HEK293 (cell line): ENCODE measurements at regions not wholly inside any gene's neighbourhood (a gene's known extent, or its start where the extent isn't known, plus 50 kb on each side); places are given as distances from the start of the nearest gene placed in this dataset.

Source experiments
- CTCF ChIA-PET: fragments of 350-600 bp; formaldehyde crosslinking; extraction: SDS; loops from one replicate; lab custom pipeline; 2021; ENCODE audit warnings: antibody characterized with exemption; lab: Yijun Ruan, JAX
- POLR2A ChIA-PET: fragments of 300-600 bp; formaldehyde crosslinking; extraction: SDS; loops from one replicate; lab custom pipeline; 2020; ENCODE audit warnings: antibody characterized with exemption, inconsistent platforms; lab: Yijun Ruan, JAX
- H3K27ac ChIP-seq: fragments of 200-500 bp; sonication (Bioruptor generic); 2 replicates; pipeline ENCODE4 v1.5.1; 2014; ENCODE audit warnings: low read depth, low read length, control low read depth, inconsistent platforms; ENCODE audit errors: extremely low read depth
- H3K36me3 ChIP-seq, 2 experiments: fragments of 200-500 bp in 1 of 2; sonication (Bioruptor generic) in 1 of 2; 1 replicate in 1 of 2; 2 replicates in 1 of 2; pipeline ENCODE4 v1.5.1; 2014 to 2017; ENCODE audit warnings: inconsistent platforms in 2 of 2, low read length in 2 of 2; ENCODE audit not compliant: control insufficient read depth in 2 of 2, insufficient read depth in 1 of 2
- H3K4me1 ChIP-seq: fragments of 200-500 bp; sonication (Bioruptor generic); 2 replicates; pipeline ENCODE4 v1.5.1; 2014; ENCODE audit warnings: mild to moderate bottlenecking, low read length, inconsistent platforms; ENCODE audit not compliant: control insufficient read depth, insufficient read depth
- H3K4me3 ChIP-seq: 2 replicates; pipeline ENCODE4 v1.5.1; 2011; ENCODE audit warnings: low read depth, mild to moderate bottlenecking, control low read depth, low read length, moderate library complexity
- H3K9me3 ChIP-seq: fragments of 200-500 bp; sonication (Bioruptor generic); 2 replicates; pipeline ENCODE4 v1.5.1; 2014; ENCODE audit warnings: low read depth, low read length, inconsistent platforms; ENCODE audit not compliant: control insufficient read depth, insufficient read depth
- BCL11A ChIP-seq: fragments of 450-650 bp; formaldehyde crosslinking; IDR thresholded peaks from 2 replicates; pipeline ENCODE4 v1.5.1; 2016; ENCODE audit warnings: low read depth, missing biosample characterization, missing genetic modification characterization
- GFI1B ChIP-seq: fragments of 450-650 bp; formaldehyde crosslinking; IDR thresholded peaks from 2 replicates; pipeline ENCODE4 v1.5.1; 2016; ENCODE audit warnings: missing biosample characterization, missing genetic modification characterization
- MZF1 ChIP-seq: fragments of 450-650 bp; formaldehyde crosslinking; IDR thresholded peaks from 2 replicates; pipeline ENCODE4 v1.5.1; 2017; ENCODE audit warnings: missing biosample characterization, missing genetic modification characterization, borderline replicate concordance
- SCRT2 ChIP-seq: fragments of 450-650 bp; formaldehyde crosslinking; IDR thresholded peaks from 2 replicates; pipeline ENCODE4 v1.5.1; 2016; ENCODE audit warnings: missing biosample characterization, missing genetic modification characterization
- ZBTB10 ChIP-seq: fragments of 450-650 bp; formaldehyde crosslinking; IDR thresholded peaks from 2 replicates; pipeline ENCODE4 v1.5.1; 2016; ENCODE audit warnings: missing biosample characterization, missing genetic modification characterization
- ZBTB26 ChIP-seq: fragments of 450-650 bp; formaldehyde crosslinking; optimal IDR thresholded peaks from 2 replicates; pipeline ENCODE3; 2016; ENCODE audit warnings: missing biosample characterization, mild to moderate bottlenecking, missing genetic modification characterization
- ZBTB48 ChIP-seq: fragments of 450-650 bp; formaldehyde crosslinking; IDR thresholded peaks from 2 replicates; pipeline ENCODE4 v1.5.1; 2016; ENCODE audit warnings: missing biosample characterization, missing genetic modification characterization
- ZBTB6 ChIP-seq: fragments of 450-650 bp; formaldehyde crosslinking; IDR thresholded peaks from 2 replicates; pipeline ENCODE4 v1.5.1; 2017; ENCODE audit warnings: missing biosample characterization, missing genetic modification characterization
- ZNF133 ChIP-seq: fragments of 450-650 bp; formaldehyde crosslinking; IDR thresholded peaks from 2 replicates; pipeline ENCODE4 v1.5.1; 2016; ENCODE audit warnings: missing biosample characterization, missing genetic modification characterization
- ZNF184 ChIP-seq: fragments of 450-650 bp; IDR thresholded peaks from 2 replicates; pipeline ENCODE4 v1.5.1; 2018; ENCODE audit warnings: missing biosample characterization, mild to moderate bottlenecking, missing genetic modification characterization
- ZNF19 ChIP-seq: fragments of 450-650 bp; formaldehyde crosslinking; IDR thresholded peaks from 2 replicates; pipeline ENCODE4; 2016; ENCODE audit warnings: missing biosample characterization, missing genetic modification characterization, low read depth
- ZNF221 ChIP-seq: fragments of 450-650 bp; formaldehyde crosslinking; IDR thresholded peaks from 2 replicates; pipeline ENCODE4 v1.5.1; 2017; ENCODE audit warnings: missing biosample characterization, missing genetic modification characterization, borderline replicate concordance
- ZNF223 ChIP-seq: fragments of 450-650 bp; formaldehyde crosslinking; IDR thresholded peaks from 2 replicates; pipeline ENCODE4 v1.5.1; 2016; ENCODE audit warnings: missing biosample characterization, missing genetic modification characterization
- ZNF266 ChIP-seq: fragments of 450-650 bp; formaldehyde crosslinking; IDR thresholded peaks from 2 replicates; pipeline ENCODE4 v1.5.1; 2016; ENCODE audit warnings: missing biosample characterization, missing genetic modification characterization, low read depth
- ZNF366 ChIP-seq: fragments of 450-650 bp; formaldehyde crosslinking; conservative IDR thresholded peaks from 2 replicates; pipeline ENCODE4 v1.5.1; 2016; ENCODE audit warnings: missing biosample characterization, missing genetic modification characterization
- ZNF544 ChIP-seq: fragments of 450-650 bp; formaldehyde crosslinking; IDR thresholded peaks from 2 replicates; pipeline ENCODE4 v1.5.0; 2017; ENCODE audit warnings: missing biosample characterization, missing genetic modification characterization
- ZNF549 ChIP-seq: fragments of 450-650 bp; IDR thresholded peaks from 2 replicates; pipeline ENCODE4 v1.5.1; 2018; ENCODE audit warnings: missing biosample characterization, missing genetic modification characterization, mild to moderate bottlenecking, inconsistent platforms, moderate library complexity
- ZNF561 ChIP-seq: fragments of 450-650 bp; IDR thresholded peaks from 2 replicates; pipeline ENCODE4 v1.5.1; 2018; ENCODE audit warnings: missing biosample characterization, missing genetic modification characterization, borderline replicate concordance
- ZNF585B ChIP-seq: fragments of 450-650 bp; formaldehyde crosslinking; IDR thresholded peaks from 2 replicates; pipeline ENCODE4 v1.5.1; 2016; ENCODE audit warnings: missing biosample characterization, missing genetic modification characterization
- ZNF624 ChIP-seq: fragments of 450-650 bp; formaldehyde crosslinking; IDR thresholded peaks from 2 replicates; pipeline ENCODE4 v1.5.1; 2017; ENCODE audit warnings: missing biosample characterization, missing genetic modification characterization
- ZNF692 ChIP-seq: fragments of 450-650 bp; formaldehyde crosslinking; IDR thresholded peaks from 2 replicates; pipeline ENCODE4 v1.5.1; 2016; ENCODE audit warnings: missing biosample characterization, missing genetic modification characterization
- ZNF76 ChIP-seq: fragments of 450-650 bp; formaldehyde crosslinking; IDR thresholded peaks from 2 replicates; pipeline ENCODE4; 2016; ENCODE audit warnings: low read depth, missing biosample characterization, missing genetic modification characterization, borderline replicate concordance
- ZNF785 ChIP-seq: fragments of 450-650 bp; formaldehyde crosslinking; IDR thresholded peaks from 2 replicates; pipeline ENCODE4 v1.5.1; 2016; ENCODE audit warnings: missing biosample characterization, missing genetic modification characterization
- ZSCAN16 ChIP-seq: fragments of 450-650 bp; formaldehyde crosslinking; IDR thresholded peaks from 2 replicates; pipeline ENCODE4 v1.5.1; 2016; ENCODE audit warnings: missing biosample characterization, missing genetic modification characterization
- ZSCAN23 ChIP-seq: fragments of 450-650 bp; formaldehyde crosslinking; IDR thresholded peaks from 2 replicates; pipeline ENCODE4 v1.5.1; 2016; ENCODE audit warnings: missing biosample characterization, missing genetic modification characterization

- CTCF ChIA-PET, result no interaction called here
- Histone ChIP-seq H3K4me3 (no peak overlapping the region), H3K36me3 (no peaks in the 10 kb centered on the region), H3K9me3 (no peaks in the 10 kb centered on the region)
- POLR2A ChIA-PET, result no interaction called here
- TF ChIP-seq ZNF366 (tag by site-specific recombination) (no peak), ZNF692 (tag by site-specific recombination) (no peak), ZSCAN23 (tag by site-specific recombination) (no peak), MZF1 (tag by site-specific recombination) (no peak), ZNF221 (tag by site-specific recombination) (no peak), ZSCAN16 (tag by site-specific recombination) (no peak), ZBTB10 (tag by site-specific recombination) (no peak), ZNF785 (tag by site-specific recombination) (no peak), ZNF624 (no peak)
- TF ChIP-seq, all 188 proteins: peak for 0
- H3K27ac ChIP-seq, result no peak overlapping the region
- H3K4me1 ChIP-seq, result no peaks in the 10 kb centered on the region
These were observed 138.2 kb upstream of the BRINP3 start for GRCh38 chr1:190615818-190616217.

- Histone ChIP-seq H3K36me3 (no peaks in the 10 kb centered on the region), H3K9me3 (no peaks in the 10 kb centered on the region)
- CTCF ChIA-PET, result no interaction called here
- TF ChIP-seq ZNF133 (tag by site-specific recombination), result no peak
- no peak for TF ChIP-seq ZBTB48 (tag by site-specific recombination)
- no peak for TF ChIP-seq ZBTB6 (tag by site-specific recombination)
- TF ChIP-seq BCL11A (tag by site-specific recombination), result no peak
- TF ChIP-seq ZNF19, result no peak
- no peak for TF ChIP-seq ZBTB26 (tag by site-specific recombination)
- TF ChIP-seq SCRT2 (tag by site-specific recombination), result no peak
- TF ChIP-seq ZNF585B (tag by site-specific recombination), result no peak
- TF ChIP-seq ZNF544, result no peak
- TF ChIP-seq ZNF76 (tag by site-specific recombination), result no peak
- no peak for TF ChIP-seq ZNF184 (tag by site-specific recombination)
- no peak for TF ChIP-seq ZNF266 (tag by site-specific recombination)
- no peak for TF ChIP-seq ZNF223
- TF ChIP-seq GFI1B (tag by site-specific recombination), result no peak
- TF ChIP-seq ZNF549 (tag by site-specific recombination), result no peak
- TF ChIP-seq ZNF561 (tag by site-specific recombination), result no peak
- TF ChIP-seq, all 188 proteins: peak for 0
- POLR2A ChIA-PET, result no interaction called here
- Histone ChIP-seq H3K4me3 (no peak overlapping the region), H3K4me1 (no peaks in the 10 kb centered on the region), H3K27ac (no peak overlapping the region)
These were observed 138.6 kb upstream of the BRINP3 start for GRCh38 chr1:190616235-190616634.
